K562 (cell line): ENCODE measurements at regions not wholly inside any gene's neighbourhood (a gene's known extent, or its start where the extent isn't known, plus 50 kb on each side); places are given as distances from the start of the nearest gene placed in this dataset.

Source experiments
- ATAC-seq: fragments of 200-7000 bp; cut with Tn5 transposase; 3 replicates; pipeline ENCODE4 v1.9.1; 2020; ENCODE audit warnings: moderate library complexity
- BruUV-seq: library from RNA; stranded (reverse); fragments of 400-500 nt; replicated peaks from 2 replicates; lab custom pipeline; 2021; lab: Mats Ljungman, UMichigan
- CTCF ChIA-PET: fragments of 300-600 bp; formaldehyde crosslinking; extraction: SDS; loops from one replicate; lab custom pipeline; 2021; ENCODE audit warnings: low intra/inter-chr PET ratio; lab: Yijun Ruan, JAX
- POLR2A ChIA-PET: fragments of 300-600, 350-650 bp; sonication (Branson Sonifier 250); formaldehyde crosslinking; extraction: SDS; loops from one replicate; lab custom pipeline; 2021; ENCODE audit warnings: antibody characterized with exemption, inconsistent platforms; lab: Yijun Ruan, JAX
- DNase-seq, 4 experiments: peaks; one replicate each; pipeline versions ENCODE4 v3.0.0 to v3.0.0-alpha.2; 2011 to 2018; ENCODE audit warnings: low spot score in 3 of 4, mixed read lengths in 3 of 4; ENCODE audit errors: extremely low read depth in 1 of 4
- FAIRE-seq: peaks from 2 replicates; lab custom pipeline; 2011; peaks lifted over from hg19 to GRCh38; lab: Jason Lieb, UNC
- H2AFZ ChIP-seq: 2 replicates; pipeline ENCODE4 v1.6.0; 2011; ENCODE audit warnings: low read depth, low read length, control low read depth, inconsistent platforms
- H3K27ac ChIP-seq: fragments of 200-600 bp; 3 replicates; pipeline ENCODE4 v1.8.0; 2011; ENCODE audit warnings: low read depth, mild to moderate bottlenecking, control low read depth, inconsistent platforms, low read length, moderate library complexity, mixed read lengths; ENCODE audit errors: extremely low read depth
- H3K27me3 ChIP-seq, 2 experiments: fragments of 300-600 bp in 1 of 2; 2 replicates in 1 of 2; 3 replicates in 1 of 2; pipeline versions ENCODE4 v1.6.0 to v1.8.0; 2011; ENCODE audit warnings: inconsistent platforms in 2 of 2, low read length in 2 of 2, mild to moderate bottlenecking in 1 of 2, mixed read lengths in 1 of 2, moderate library complexity in 1 of 2; ENCODE audit not compliant: control insufficient read depth in 2 of 2, insufficient read depth in 2 of 2
- H3K36me3 ChIP-seq: fragments of 300-600 bp; 3 replicates; pipeline ENCODE4 v1.8.0; 2011; ENCODE audit warnings: mild to moderate bottlenecking, low read length, inconsistent platforms; ENCODE audit not compliant: control insufficient read depth, insufficient read depth
- H3K4me1 ChIP-seq, 2 experiments: fragments of 200-600 bp in 1 of 2; replicated peaks in 1 of 2; 2 replicates in 1 of 2; 3 replicates in 1 of 2; pipeline versions ENCODE4 v1.5.1 to v1.8.0; 2011; ENCODE audit warnings: inconsistent platforms in 2 of 2, low read length in 2 of 2, mild to moderate bottlenecking in 1 of 2, mixed read lengths in 1 of 2, moderate library complexity in 1 of 2; ENCODE audit not compliant: control insufficient read depth in 2 of 2, insufficient read depth in 2 of 2
- H3K4me2 ChIP-seq: 2 replicates; pipeline ENCODE4 v1.6.1; 2011; ENCODE audit warnings: low read length, control low read depth, inconsistent platforms, mixed read lengths; ENCODE audit not compliant: insufficient read depth
- H3K4me3 ChIP-seq: fragments of 200-600 bp; sonication (generic), shearing (Covaris generic); 2 replicates; pipeline ENCODE4 v1.5.1; 2016; ENCODE audit warnings: control low read depth, inconsistent platforms
- H3K79me2 ChIP-seq: fragments of 200-600 bp; 3 replicates; pipeline ENCODE4 v1.8.0; 2011; ENCODE audit warnings: low read length, inconsistent platforms; ENCODE audit not compliant: control insufficient read depth, insufficient read depth
- H3K9ac ChIP-seq, 2 experiments: 2 replicates each; pipeline versions ENCODE4 v1.6.0 to v1.6.1; 2011; ENCODE audit warnings: low read depth in 2 of 2, low read length in 2 of 2, control low read depth in 1 of 2, inconsistent platforms in 1 of 2, mild to moderate bottlenecking in 1 of 2, mixed read lengths in 1 of 2; ENCODE audit not compliant: insufficient read depth in 1 of 2
- H3K9me1 ChIP-seq: one replicate; pipeline ENCODE4 v1.6.0; 2011; ENCODE audit warnings: inconsistent platforms, mild to moderate bottlenecking, low read length, moderate library complexity; ENCODE audit not compliant: control insufficient read depth, insufficient read depth
- H3K9me3 ChIP-seq: replicated peaks from 2 replicates; pipeline ENCODE4 v1.5.1; 2011; ENCODE audit warnings: low read depth, low read length, inconsistent platforms; ENCODE audit not compliant: control insufficient read depth, insufficient read depth
- H4K20me1 ChIP-seq: replicated peaks from 2 replicates; pipeline ENCODE4 v1.6.1; 2011; ENCODE audit warnings: low read length, inconsistent platforms, mixed read lengths; ENCODE audit not compliant: control insufficient read depth, insufficient read depth
- ARID3B ChIP-seq: fragments of 250-450 bp; sonication (Bioruptor Pico); IDR thresholded peaks from 2 replicates; pipeline ENCODE4 v1.4.0; 2020; ENCODE audit warnings: borderline replicate concordance
- CBX2 ChIP-seq: fragments of 200-600 bp; sonication (generic); IDR thresholded peaks from one replicate; pipeline ENCODE4 v1.6.1; 2012; ENCODE audit warnings: mild to moderate bottlenecking, low read length, inconsistent platforms; ENCODE audit not compliant: insufficient read depth, poor library complexity, severe bottlenecking
- CEBPB ChIP-seq: fragments of 450-650 bp; IDR thresholded peaks from 2 replicates; pipeline ENCODE4 v1.6.1; 2016; ENCODE audit warnings: missing genetic modification characterization, missing compliant biosample characterization
- MAX ChIP-seq: sonication (generic); formaldehyde crosslinking; IDR thresholded peaks from 2 replicates; pipeline ENCODE4 v1.9.0; 2022; ENCODE audit warnings: mild to moderate bottlenecking, missing genetic modification reagents
- NFYB ChIP-seq: IDR thresholded peaks from 2 replicates; pipeline ENCODE4 v1.6.1; 2011; ENCODE audit warnings: mild to moderate bottlenecking, moderate library complexity; ENCODE audit not compliant: insufficient read length; ENCODE audit errors: extremely low read depth
- PTTG1 ChIP-seq: fragments of 450-650 bp; IDR thresholded peaks from 2 replicates; pipeline ENCODE4 v1.6.1; 2016; ENCODE audit warnings: low read depth, mild to moderate bottlenecking, missing genetic modification characterization, missing compliant biosample characterization
- TBP ChIP-seq: optimal IDR thresholded peaks from 2 replicates; pipeline ENCODE3; 2011; ENCODE audit warnings: low read depth, low read length, improper control_type of control experiment
- TCF7 ChIP-seq: sonication (generic); IDR thresholded peaks from 2 replicates; pipeline ENCODE4 v1.6.1; 2016; ENCODE audit warnings: antibody characterized with exemption, borderline replicate concordance
- XRCC5 ChIP-seq: fragments of 200-400 bp; formaldehyde crosslinking; IDR thresholded peaks from 2 replicates; pipeline ENCODE4 v1.6.1; 2017; ENCODE audit warnings: low read depth, mild to moderate bottlenecking, low read length
- YY1 ChIP-seq, 3 experiments: IDR thresholded peaks; 2 replicates each; pipeline ENCODE4 v1.6.1; 2011; ENCODE audit warnings: low read length in 2 of 3, mild to moderate bottlenecking in 2 of 3, moderate library complexity in 2 of 3, borderline replicate concordance in 1 of 3, control low read depth in 1 of 3, low read depth in 1 of 3; ENCODE audit not compliant: insufficient read depth in 3 of 3, insufficient replicate concordance in 2 of 3, control insufficient read depth in 1 of 3, insufficient read length in 1 of 3; ENCODE audit errors: extremely low read depth in 1 of 3
- ZFP91 ChIP-seq: sonication (generic); formaldehyde crosslinking; IDR thresholded peaks from 2 replicates; pipeline ENCODE4 v1.8.0; 2022; ENCODE audit warnings: mild to moderate bottlenecking, missing genetic modification reagents
- ZNF217 ChIP-seq: sonication (generic); formaldehyde crosslinking; IDR thresholded peaks from 2 replicates; pipeline ENCODE4 v1.8.0; 2022; ENCODE audit warnings: mild to moderate bottlenecking, missing genetic modification reagents
- ZNF668 ChIP-seq: fragments of 250-450 bp; sonication (Bioruptor Pico); IDR thresholded peaks from 2 replicates; pipeline ENCODE4 v1.8.0; 2022; ENCODE audit warnings: mild to moderate bottlenecking, inconsistent platforms
- ZNF696 ChIP-seq: fragments of 250-450 bp; sonication (Bioruptor Pico); conservative IDR thresholded peaks from 2 replicates; pipeline ENCODE4 v1.4.0; 2020; ENCODE audit warnings: mild to moderate bottlenecking, moderate library complexity
- WGBS: fragments of 100-300 bp; shearing (Covaris generic); methylation state at CpG from one replicate; pipeline ENCODE4 v1.1.6; 2016; ENCODE audit warnings: low coverage, mixed read lengths; ENCODE audit not compliant: insufficient coverage; ENCODE audit errors: missing lambda C conversion rate; 5-methylcytosine and 5-hydroxymethylcytosine counted together
- in situ Hi-C: fragments of 300-500 bp; cut with MboI; formaldehyde crosslinking; loops from 4 replicates; pipeline ENCODE4 v1.15.0; 2018; ENCODE audit warnings: inconsistent platforms, mixed read lengths
- intact Hi-C: fragments of 100-400 bp; cut with micrococcal nuclease; formaldehyde crosslinking; loops from 2 replicates; pipeline ENCODE4 v1.14.2; 2022

GRCh38 chr18:45212181-45213039, 402.9 kb upstream of the SLC14A2 start (continued):
- no peak for TF ChIP-seq NFYB
- no peak for TF ChIP-seq PTTG1
- peak in 2 of 3 experiments; percentile 31 to 83 for TF ChIP-seq YY1 (IDR thresholded peaks at IDR 0.05; ENCODE audit: borderline replicate concordance in 1 of 3, control insufficient read depth in 1 of 3, extremely low read depth in 1 of 3, insufficient read depth in 3 of 3, insufficient read length in 1 of 3, insufficient replicate concordance in 2 of 3, low read depth in 1 of 3, low read length in 2 of 3)
- no peak for TF ChIP-seq TCF7
- 0 out of 2 replicates have a peak, but pooled peaks have one; percentile 37 for TF ChIP-seq XRCC5
- no peak for TF ChIP-seq TBP
- TF ChIP-seq ZNF217 (CRISPR knock-in tag), result no peak

- Histone ChIP-seq H3K4me1 (no peaks in the 10 kb centered on the region), H3K9me3 (no peaks in the 10 kb centered on the region), H3K4me2 (no peak overlapping the region), H3K79me2 (no peaks in the 10 kb centered on the region), H4K20me1 (no peaks in the 10 kb centered on the region; the same call in 1 of the 2 replicates), H3K9ac (no peak overlapping the region), H3K27ac (no peak overlapping the region), H2AFZ (no peak overlapping the region), H3K9me1 (no peaks in the 10 kb centered on the region), H3K4me3 (no peak overlapping the region), H3K36me3 (no peaks in the 10 kb centered on the region), H3K27me3 (no peaks in the 10 kb centered on the region)
- ChIA-PET CTCF (interaction anchor here (0.6 kb wide), 1 partner anchor 533 kb away, joined by 4 read pairs; no protein-coding TSS in a partner anchor), POLR2A (interaction anchor here (0.7 to 0.9 kb wide), 2 partner anchors 21 to 42 kb away, joined by 3 read pairs; no protein-coding TSS in a partner anchor)
- DNase-seq (no peak), FAIRE-seq (no peak), ATAC-seq (no peak)
- intact Hi-C loops (loop anchor here (5.0 to 10.0 kb wide), 2 partner anchors 316 to 1588 kb away; no protein-coding TSS in a partner anchor), in situ Hi-C loops (no loop called here)
- BruUV-seq, result no TSS peak
- 60% methylated on average over 1 of the region's 1 CpG for WGBS
- TF ChIP-seq CBX2 (no peak), ZFP91 (CRISPR knock-in tag) (no peak), ZNF668 (no peak), MAX (CRISPR knock-in tag) (no peak), CEBPB (tag) (no peak), ARID3B (no peak), ZNF696 (CRISPR knock-in tag) (no peak)
Observed at GRCh38 chr18:45213040-45213333, 402.3 kb upstream of the SLC14A2 start.
